PFSK-1 (cell line): ENCODE measurements at regions not wholly inside any gene's neighbourhood (a gene's known extent, or its start where the extent isn't known, plus 50 kb on each side); places are given as distances from the start of the nearest gene placed in this dataset.

Experiments used
- POLR2AphosphoS5 ChIP-seq: IDR thresholded peaks from 2 replicates; pipeline ENCODE4 v1.6.1; 2012; ENCODE audit warnings: low read depth, mild to moderate bottlenecking, control low read depth, low read length, moderate library complexity
- SIN3A ChIP-seq: IDR thresholded peaks from 2 replicates; pipeline ENCODE4 v1.6.1; 2012; ENCODE audit warnings: mild to moderate bottlenecking, low read length, moderate library complexity, borderline replicate concordance; ENCODE audit not compliant: insufficient read depth
- TAF1 ChIP-seq: IDR thresholded peaks from 2 replicates; pipeline ENCODE4 v1.6.1; 2012; ENCODE audit warnings: low read length, control low read depth, borderline replicate concordance; ENCODE audit not compliant: insufficient read depth

DNA sequence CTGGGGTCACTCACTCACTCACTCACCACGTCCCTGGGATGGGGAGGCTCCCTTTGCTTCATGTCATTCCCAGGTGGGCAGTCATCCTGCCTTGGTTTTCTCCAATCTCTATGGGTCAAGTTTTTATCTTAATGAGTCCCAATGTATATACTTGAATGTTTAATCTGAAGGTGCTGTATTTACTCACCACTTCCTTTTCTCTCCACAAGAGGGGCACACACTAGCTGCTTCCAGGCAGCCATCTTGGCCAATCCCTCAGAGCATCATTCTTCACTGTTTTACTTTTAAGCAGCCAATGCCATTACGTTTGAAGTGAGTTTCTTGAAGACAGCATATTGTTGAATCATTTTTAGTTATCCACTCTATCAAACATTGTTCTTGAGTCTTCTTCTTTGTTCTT lies 153.4 kb upstream of the ARSJ start:
- TF ChIP-seq POLR2AphosphoS5: no peak
- no peak for TF ChIP-seq TAF1
- no peak for TF ChIP-seq SIN3A
